Right ventricle myocardium superior (tissue), 1 donor: ENCODE measurements at regions not wholly inside any gene's neighbourhood (a gene's known extent, or its start where the extent isn't known, plus 50 kb on each side); places are given as distances from the start of the nearest gene placed in this dataset.
A peak's percentile ranks its signal among the peaks of the same experiment; 100 is the strongest.
"Not testable (repeated sequence)": the region's sequence is repeated elsewhere in the genome, so short reads cannot be mapped to it uniquely, and the experiment has no call there.

Source experiments
- ATAC-seq: fragments of 200-7000 bp; cut with Tn5 transposase; one replicate; pipeline ENCODE4 v1.9.1; 2020; ENCODE audit warnings: mild to moderate bottlenecking; ENCODE audit not compliant: poor library complexity
- DNase-seq: peaks from one replicate; pipeline ENCODE4 v3.0.0-alpha.2; 2020
- intact Hi-C: fragments of 100-400 bp; cut with DNase I; formaldehyde crosslinking; loops from one replicate; pipeline ENCODE4 v1.11.2; 2022
- donor health status: DM: no; HTN: yes; CAD: no; lungs with severe emphysema.

GRCh38 chr5:12870872-12871539, 966.8 kb upstream of the CTNND2 start:
- DNase-seq, result no peak
- intact Hi-C loops, result no loop called here
- no peak for ATAC-seq

GRCh38 chr5:12865529-12865928, 961.3 kb upstream of the CTNND2 start:
- ATAC-seq (no peak), DNase-seq (no peak)
- intact Hi-C loops, result no loop called here

GRCh38 chr5:12861886-12862654, 957.8 kb upstream of the CTNND2 start:
- DNase-seq (no peak), ATAC-seq (no peak)
- intact Hi-C loops, result no loop called here

GRCh38 chr5:12856105-12856504, 951.9 kb upstream of the CTNND2 start:
- ATAC-seq, DNase-seq, intact Hi-C loops: not testable (repeated sequence)

- intact Hi-C loops, result no loop called here
- DNase-seq (peak; percentile 44), ATAC-seq (no peak)
Measured at GRCh38 chr5:12854386-12854785, 950.1 kb upstream of the CTNND2 start.

GRCh38 chr5:12851761-12852160, 947.5 kb upstream of the CTNND2 start:
- DNase-seq, result no peak
- intact Hi-C loops, result no loop called here
- no peak for ATAC-seq

- intact Hi-C loops, result no loop called here
- ATAC-seq (no peak), DNase-seq (no peak)
Measured at GRCh38 chr5:12848709-12849108, 944.5 kb upstream of the CTNND2 start.

GRCh38 chr5:12845549-12846159, 941.4 kb upstream of the CTNND2 start:
- no peak for DNase-seq
- intact Hi-C loops, result no loop called here
- no peak for ATAC-seq

GRCh38 chr5:12840972-12841371, 936.7 kb upstream of the CTNND2 start:
- intact Hi-C loops, result no loop called here
- ATAC-seq, result no peak

GRCh38 chr5:12837592-12837991, 933.3 kb upstream of the CTNND2 start:
- no peak for ATAC-seq

More at GRCh38 chr5:12840972-12841371, 936.7 kb upstream of the CTNND2 start:
- no peak for DNase-seq

GRCh38 chr5:12825163-12825562, 920.9 kb upstream of the CTNND2 start:
- ATAC-seq (no peak), DNase-seq (no peak)
- intact Hi-C loops, result no loop called here

More at GRCh38 chr5:12837592-12837991, 933.3 kb upstream of the CTNND2 start:
- intact Hi-C loops, result no loop called here
- DNase-seq, result no peak

GRCh38 chr5:12805165-12805698, 901.0 kb upstream of the CTNND2 start:
- no peak for ATAC-seq

GRCh38 chr5:12799165-12799564, 894.9 kb upstream of the CTNND2 start:
- intact Hi-C loops, result no loop called here
- ATAC-seq (no peak), DNase-seq (no peak)

More at GRCh38 chr5:12805165-12805698, 901.0 kb upstream of the CTNND2 start:
- intact Hi-C loops, result no loop called here
- peak; percentile 11 for DNase-seq

- intact Hi-C loops, result no loop called here
- ATAC-seq (no peak), DNase-seq (no peak)
Measured at GRCh38 chr5:12795333-12795663, 891.1 kb upstream of the CTNND2 start.

GRCh38 chr5:12794476-12795332, 890.5 kb upstream of the CTNND2 start:
- intact Hi-C loops, result no loop called here
- no peak for ATAC-seq
- DNase-seq, result no peak

GRCh38 chr5:12793373-12793772, 889.1 kb upstream of the CTNND2 start:
- intact Hi-C loops, result no loop called here
- ATAC-seq, result no peak
- no peak for DNase-seq

GRCh38 chr5:12780536-12780935, 876.3 kb upstream of the CTNND2 start:
- DNase-seq (no peak), ATAC-seq (no peak)
- intact Hi-C loops, result no loop called here

- DNase-seq (no peak), ATAC-seq (no peak)
- intact Hi-C loops, result no loop called here
Measured at GRCh38 chr5:12777342-12777741, 873.1 kb upstream of the CTNND2 start.

- no peak for DNase-seq
- no peak for ATAC-seq
- intact Hi-C loops, result no loop called here
Measured at GRCh38 chr5:12772276-12772675, 868.0 kb upstream of the CTNND2 start.
